ENCODE measurements at regions not wholly inside any gene's neighbourhood (a gene's known extent, or its start where the extent isn't known, plus 50 kb on each side); places are given as distances from the start of the nearest gene placed in this dataset.

DNA sequence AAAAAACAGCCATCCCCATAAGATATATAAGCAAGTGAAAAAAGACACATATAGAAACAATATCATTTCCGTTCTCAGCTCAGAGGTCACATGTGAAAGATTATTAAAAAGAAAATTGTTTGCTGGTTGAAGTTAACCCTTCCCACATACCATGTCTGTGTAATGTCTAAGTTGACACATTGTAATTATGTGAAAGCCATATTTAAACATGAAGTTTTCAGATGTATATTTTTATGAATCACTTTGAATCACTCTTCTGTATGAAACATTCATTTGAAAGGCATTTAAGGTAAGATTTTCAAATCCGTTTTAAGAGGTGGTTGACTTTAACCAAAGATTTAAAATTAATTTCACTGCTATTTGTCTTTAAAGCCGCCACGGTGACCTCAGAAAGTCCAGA, 441.9 kb downstream of the RND3 start:
- TF ChIP-seq, protein P1, sequence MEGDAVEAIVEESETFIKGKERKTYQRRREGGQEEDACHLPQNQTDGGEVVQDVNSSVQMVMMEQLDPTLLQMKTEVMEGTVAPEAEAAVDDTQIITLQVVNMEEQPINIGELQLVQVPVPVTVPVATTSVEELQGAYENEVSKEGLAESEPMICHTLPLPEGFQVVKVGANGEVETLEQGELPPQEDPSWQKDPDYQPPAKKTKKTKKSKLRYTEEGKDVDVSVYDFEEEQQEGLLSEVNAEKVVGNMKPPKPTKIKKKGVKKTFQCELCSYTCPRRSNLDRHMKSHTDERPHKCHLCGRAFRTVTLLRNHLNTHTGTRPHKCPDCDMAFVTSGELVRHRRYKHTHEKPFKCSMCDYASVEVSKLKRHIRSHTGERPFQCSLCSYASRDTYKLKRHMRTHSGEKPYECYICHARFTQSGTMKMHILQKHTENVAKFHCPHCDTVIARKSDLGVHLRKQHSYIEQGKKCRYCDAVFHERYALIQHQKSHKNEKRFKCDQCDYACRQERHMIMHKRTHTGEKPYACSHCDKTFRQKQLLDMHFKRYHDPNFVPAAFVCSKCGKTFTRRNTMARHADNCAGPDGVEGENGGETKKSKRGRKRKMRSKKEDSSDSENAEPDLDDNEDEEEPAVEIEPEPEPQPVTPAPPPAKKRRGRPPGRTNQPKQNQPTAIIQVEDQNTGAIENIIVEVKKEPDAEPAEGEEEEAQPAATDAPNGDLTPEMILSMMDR (conservative IDR thresholded peaks at IDR 0.05), result no peak
- no peak for TF ChIP-seq EZH2 (IDR thresholded peaks at IDR 0.05; ENCODE audit: low read depth)

All from PC-9 (cell line).